Ovary (tissue), 3 donors: ENCODE measurements at regions not wholly inside any gene's neighbourhood (a gene's known extent, or its start where the extent isn't known, plus 50 kb on each side); places are given as distances from the start of the nearest gene placed in this dataset.

Experiments
- POLR2A ChIP-seq: fragments of 450-650 bp; IDR thresholded peaks from one replicate; pipeline ENCODE4 v1.6.1; 2017; ENCODE audit warnings: antibody characterized with exemption, mild to moderate bottlenecking, moderate library complexity
- TF ChIP-seq, protein P1 (sequence below), 3 donors: fragments of 450-650 bp in 2 of 3; fragments of 200-600 bp in 1 of 3; IDR thresholded peaks; one replicate each; pipeline versions ENCODE4 v1.5.1 to v1.8.0; 2016 to 2022; ENCODE audit warnings: antibody characterized with exemption in 3 of 3, mild to moderate bottlenecking in 1 of 3
- donor health status: DM: no; HTN: no; CAD: no.

DNA sequence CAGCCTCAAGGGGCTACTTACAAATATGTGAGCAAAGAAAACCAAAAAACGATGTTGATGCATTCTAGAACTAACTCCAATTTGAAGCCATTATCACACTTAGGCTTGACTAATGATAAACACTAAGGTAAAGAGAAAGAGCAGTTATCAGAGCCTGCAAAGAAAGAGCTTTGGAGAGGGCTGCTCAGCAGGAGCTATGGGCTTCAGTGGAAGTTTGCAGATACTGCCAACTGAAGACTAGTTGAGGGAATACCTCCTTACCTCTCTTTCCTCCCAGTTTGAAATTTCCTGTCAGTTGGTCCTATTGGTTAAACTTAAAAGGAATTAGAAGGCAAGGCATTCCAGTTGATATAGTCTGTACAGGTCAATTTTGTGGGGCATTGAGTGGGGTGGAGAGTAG lies 498.1 kb upstream of the POT1 start:
- TF ChIP-seq, protein P1, sequence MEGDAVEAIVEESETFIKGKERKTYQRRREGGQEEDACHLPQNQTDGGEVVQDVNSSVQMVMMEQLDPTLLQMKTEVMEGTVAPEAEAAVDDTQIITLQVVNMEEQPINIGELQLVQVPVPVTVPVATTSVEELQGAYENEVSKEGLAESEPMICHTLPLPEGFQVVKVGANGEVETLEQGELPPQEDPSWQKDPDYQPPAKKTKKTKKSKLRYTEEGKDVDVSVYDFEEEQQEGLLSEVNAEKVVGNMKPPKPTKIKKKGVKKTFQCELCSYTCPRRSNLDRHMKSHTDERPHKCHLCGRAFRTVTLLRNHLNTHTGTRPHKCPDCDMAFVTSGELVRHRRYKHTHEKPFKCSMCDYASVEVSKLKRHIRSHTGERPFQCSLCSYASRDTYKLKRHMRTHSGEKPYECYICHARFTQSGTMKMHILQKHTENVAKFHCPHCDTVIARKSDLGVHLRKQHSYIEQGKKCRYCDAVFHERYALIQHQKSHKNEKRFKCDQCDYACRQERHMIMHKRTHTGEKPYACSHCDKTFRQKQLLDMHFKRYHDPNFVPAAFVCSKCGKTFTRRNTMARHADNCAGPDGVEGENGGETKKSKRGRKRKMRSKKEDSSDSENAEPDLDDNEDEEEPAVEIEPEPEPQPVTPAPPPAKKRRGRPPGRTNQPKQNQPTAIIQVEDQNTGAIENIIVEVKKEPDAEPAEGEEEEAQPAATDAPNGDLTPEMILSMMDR (IDR thresholded peaks at IDR 0.05), result no peak
- no peak for TF ChIP-seq POLR2A
